ENCODE measurements at regions not wholly inside any gene's neighbourhood (a gene's known extent, or its start where the extent isn't known, plus 50 kb on each side); places are given as distances from the start of the nearest gene placed in this dataset.

- DNase-seq, result no peak
Measured at GRCh38 chr6:66866801-66867200, 1159.8 kb upstream of the EYS start.

GRCh38 chr6:66865771-66866170 lies 1158.7 kb upstream of the EYS start:
- no peak for DNase-seq

- DNase-seq, result no peak
Measured at GRCh38 chr6:66861007-66861541, 1154.0 kb upstream of the EYS start.

- DNase-seq, result no peak
Measured at GRCh38 chr6:66860328-66860727, 1153.3 kb upstream of the EYS start.

GRCh38 chr6:66858196-66858595 lies 1151.2 kb upstream of the EYS start:
- no peak for DNase-seq

- DNase-seq, result no peak
Measured at GRCh38 chr6:66854014-66854413, 1147.0 kb upstream of the EYS start.

- no peak for DNase-seq
Measured at GRCh38 chr6:66851930-66852329, 1144.9 kb upstream of the EYS start.

- DNase-seq, result no peak
Measured at GRCh38 chr6:66849843-66850242, 1142.8 kb upstream of the EYS start.

GRCh38 chr6:66848244-66848953 lies 1141.4 kb upstream of the EYS start:
- no peak for DNase-seq

- no peak for DNase-seq
Measured at GRCh38 chr6:66838764-66839163, 1131.7 kb upstream of the EYS start.

GRCh38 chr6:66825539-66825938 lies 1118.5 kb upstream of the EYS start:
- no peak for DNase-seq

- DNase-seq, result no peak
Measured at GRCh38 chr6:66814156-66814555, 1107.1 kb upstream of the EYS start.

- no peak for DNase-seq
Measured at GRCh38 chr6:66808771-66809170, 1101.7 kb upstream of the EYS start.

GRCh38 chr6:66796987-66797386 lies 1090.0 kb upstream of the EYS start:
- DNase-seq, result no peak

- no peak for DNase-seq
Measured at GRCh38 chr6:66788579-66788978, 1081.6 kb upstream of the EYS start.

GRCh38 chr6:66772800-66773199 lies 1065.8 kb upstream of the EYS start:
- no peak for DNase-seq

- DNase-seq, result no peak
Measured at GRCh38 chr6:66771626-66772025, 1064.6 kb upstream of the EYS start.

GRCh38 chr6:66751630-66752029 lies 1044.6 kb upstream of the EYS start:
- no peak for DNase-seq

GRCh38 chr6:66740346-66740745 lies 1033.3 kb upstream of the EYS start:
- DNase-seq, result no peak

- no peak for DNase-seq
Measured at GRCh38 chr6:66735106-66735890, 1028.3 kb upstream of the EYS start.

- no peak for DNase-seq
Measured at GRCh38 chr6:66731310-66731709, 1024.3 kb upstream of the EYS start.

GRCh38 chr6:66725670-66726069 lies 1018.6 kb upstream of the EYS start:
- DNase-seq, result no peak

GRCh38 chr6:66717801-66718200 lies 1010.8 kb upstream of the EYS start:
- DNase-seq, result no peak

- no peak for DNase-seq
Measured at GRCh38 chr6:66699385-66699784, 992.4 kb upstream of the EYS start.

Data from CD4-positive, alpha-beta T cell treated with Interleukin-1 beta for 1 hour (primary cell).